ENCODE measurements at regions not wholly inside any gene's neighbourhood (a gene's known extent, or its start where the extent isn't known, plus 50 kb on each side); places are given as distances from the start of the nearest gene placed in this dataset.

DNA sequence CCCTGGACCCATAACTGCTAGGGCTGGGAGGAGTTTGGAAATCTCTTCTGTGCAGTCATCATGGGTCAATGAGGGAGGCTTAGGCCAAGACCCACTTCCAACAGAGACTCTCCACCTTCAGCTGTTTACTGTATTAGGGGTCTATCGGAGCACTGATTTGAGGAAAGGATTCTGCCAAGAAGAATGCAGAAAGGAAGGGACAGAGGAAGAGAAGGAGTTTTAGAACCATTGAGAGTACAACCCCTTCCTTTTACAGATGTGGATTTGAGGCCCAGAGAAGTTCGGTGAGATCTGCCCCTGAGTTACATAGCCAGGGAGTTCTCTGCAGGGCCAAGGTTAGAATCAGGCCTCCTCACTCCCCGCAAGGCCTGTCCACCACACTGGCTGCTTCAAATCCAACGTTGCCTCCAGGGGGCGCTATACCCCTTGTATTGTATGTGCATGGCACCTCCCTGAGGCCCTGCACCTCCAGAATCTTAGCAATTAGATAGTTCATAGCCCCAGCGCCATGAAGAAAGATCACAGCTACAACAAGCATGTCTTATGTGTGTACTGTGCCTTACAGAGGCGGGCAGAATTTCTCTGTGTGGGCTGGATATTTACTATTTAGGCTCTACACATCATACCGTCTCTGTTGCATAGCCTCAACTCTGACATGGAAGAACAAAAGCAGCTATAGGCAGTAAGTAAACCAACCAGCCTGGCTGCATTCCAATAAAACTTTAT lies 246.8 kb downstream of the SKIDA1 start:
- TF ChIP-seq CREB1 (IDR thresholded peaks at IDR 0.05; ENCODE audit: low read depth), result no peak
- TF ChIP-seq, protein P1, sequence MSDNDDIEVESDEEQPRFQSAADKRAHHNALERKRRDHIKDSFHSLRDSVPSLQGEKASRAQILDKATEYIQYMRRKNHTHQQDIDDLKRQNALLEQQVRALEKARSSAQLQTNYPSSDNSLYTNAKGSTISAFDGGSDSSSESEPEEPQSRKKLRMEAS (IDR thresholded peaks at IDR 0.05), result 0 out of 2 replicates have a peak, but pooled peaks have one; percentile 34
- peak; percentile 99 for TF ChIP-seq RAD21 (IDR thresholded peaks at IDR 0.05; ENCODE audit: low read depth)
- no peak for TF ChIP-seq NFIC (IDR thresholded peaks at IDR 0.05)
- TF ChIP-seq YY1 (IDR thresholded peaks at IDR 0.05; ENCODE audit: low read depth), result peak; percentile 56; the same call in 1 of the 2 replicates

DNA sequence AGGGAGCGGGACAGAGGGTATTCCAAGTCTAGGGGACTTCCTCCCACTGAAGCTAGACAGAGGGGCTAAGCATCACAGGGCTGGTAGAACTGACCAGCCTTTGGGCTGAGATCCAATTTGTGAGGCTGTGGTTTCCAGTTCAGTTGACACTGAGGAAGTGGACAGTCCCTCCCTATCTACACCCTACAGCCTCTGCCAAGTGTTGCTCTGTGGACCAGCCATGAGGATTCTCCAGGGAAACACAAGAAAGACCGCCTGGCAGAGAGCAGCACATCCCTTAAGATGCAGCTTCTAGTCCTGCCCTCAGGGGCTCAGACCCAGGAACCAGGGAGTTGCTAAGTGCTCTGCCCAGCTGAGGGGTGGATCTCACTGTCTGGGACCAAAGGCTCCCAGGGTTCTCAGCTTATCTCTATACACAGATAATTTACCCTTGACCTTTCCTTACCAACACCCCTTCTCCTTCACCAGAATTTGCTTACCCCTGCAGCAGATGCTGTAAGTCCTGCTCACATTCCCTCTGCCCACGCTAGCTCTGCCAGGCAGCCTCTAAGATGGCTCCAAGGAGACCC lies 252.0 kb downstream of the SKIDA1 start:
- TF ChIP-seq RAD21 (IDR thresholded peaks at IDR 0.05; ENCODE audit: low read depth) (no peak), FOXM1 (IDR thresholded peaks at IDR 0.05; ENCODE audit: borderline replicate concordance, low read depth) (no peak), NFIC (IDR thresholded peaks at IDR 0.05) (no peak; the same call in 1 of the 2 replicates), ZBTB7A (IDR thresholded peaks at IDR 0.05; ENCODE audit: low read depth) (no peak), CEBPB (IDR thresholded peaks at IDR 0.05) (no peak), YY1 (IDR thresholded peaks at IDR 0.05; ENCODE audit: low read depth) (no peak), EP300 (IDR thresholded peaks at IDR 0.05; ENCODE audit: borderline replicate concordance) (no peak), TCF12 (IDR thresholded peaks at IDR 0.05; ENCODE audit: low read depth) (no peak), CREB1 (IDR thresholded peaks at IDR 0.05; ENCODE audit: low read depth) (no peak), TAF1 (IDR thresholded peaks at IDR 0.05; ENCODE audit: low read depth) (no peak)
- TF ChIP-seq, protein P2, sequence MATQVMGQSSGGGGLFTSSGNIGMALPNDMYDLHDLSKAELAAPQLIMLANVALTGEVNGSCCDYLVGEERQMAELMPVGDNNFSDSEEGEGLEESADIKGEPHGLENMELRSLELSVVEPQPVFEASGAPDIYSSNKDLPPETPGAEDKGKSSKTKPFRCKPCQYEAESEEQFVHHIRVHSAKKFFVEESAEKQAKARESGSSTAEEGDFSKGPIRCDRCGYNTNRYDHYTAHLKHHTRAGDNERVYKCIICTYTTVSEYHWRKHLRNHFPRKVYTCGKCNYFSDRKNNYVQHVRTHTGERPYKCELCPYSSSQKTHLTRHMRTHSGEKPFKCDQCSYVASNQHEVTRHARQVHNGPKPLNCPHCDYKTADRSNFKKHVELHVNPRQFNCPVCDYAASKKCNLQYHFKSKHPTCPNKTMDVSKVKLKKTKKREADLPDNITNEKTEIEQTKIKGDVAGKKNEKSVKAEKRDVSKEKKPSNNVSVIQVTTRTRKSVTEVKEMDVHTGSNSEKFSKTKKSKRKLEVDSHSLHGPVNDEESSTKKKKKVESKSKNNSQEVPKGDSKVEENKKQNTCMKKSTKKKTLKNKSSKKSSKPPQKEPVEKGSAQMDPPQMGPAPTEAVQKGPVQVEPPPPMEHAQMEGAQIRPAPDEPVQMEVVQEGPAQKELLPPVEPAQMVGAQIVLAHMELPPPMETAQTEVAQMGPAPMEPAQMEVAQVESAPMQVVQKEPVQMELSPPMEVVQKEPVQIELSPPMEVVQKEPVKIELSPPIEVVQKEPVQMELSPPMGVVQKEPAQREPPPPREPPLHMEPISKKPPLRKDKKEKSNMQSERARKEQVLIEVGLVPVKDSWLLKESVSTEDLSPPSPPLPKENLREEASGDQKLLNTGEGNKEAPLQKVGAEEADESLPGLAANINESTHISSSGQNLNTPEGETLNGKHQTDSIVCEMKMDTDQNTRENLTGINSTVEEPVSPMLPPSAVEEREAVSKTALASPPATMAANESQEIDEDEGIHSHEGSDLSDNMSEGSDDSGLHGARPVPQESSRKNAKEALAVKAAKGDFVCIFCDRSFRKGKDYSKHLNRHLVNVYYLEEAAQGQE (IDR thresholded peaks at IDR 0.05; ENCODE audit: low read depth), result no peak
- TF ChIP-seq, protein P1 (IDR thresholded peaks at IDR 0.05), result no peak

DNA sequence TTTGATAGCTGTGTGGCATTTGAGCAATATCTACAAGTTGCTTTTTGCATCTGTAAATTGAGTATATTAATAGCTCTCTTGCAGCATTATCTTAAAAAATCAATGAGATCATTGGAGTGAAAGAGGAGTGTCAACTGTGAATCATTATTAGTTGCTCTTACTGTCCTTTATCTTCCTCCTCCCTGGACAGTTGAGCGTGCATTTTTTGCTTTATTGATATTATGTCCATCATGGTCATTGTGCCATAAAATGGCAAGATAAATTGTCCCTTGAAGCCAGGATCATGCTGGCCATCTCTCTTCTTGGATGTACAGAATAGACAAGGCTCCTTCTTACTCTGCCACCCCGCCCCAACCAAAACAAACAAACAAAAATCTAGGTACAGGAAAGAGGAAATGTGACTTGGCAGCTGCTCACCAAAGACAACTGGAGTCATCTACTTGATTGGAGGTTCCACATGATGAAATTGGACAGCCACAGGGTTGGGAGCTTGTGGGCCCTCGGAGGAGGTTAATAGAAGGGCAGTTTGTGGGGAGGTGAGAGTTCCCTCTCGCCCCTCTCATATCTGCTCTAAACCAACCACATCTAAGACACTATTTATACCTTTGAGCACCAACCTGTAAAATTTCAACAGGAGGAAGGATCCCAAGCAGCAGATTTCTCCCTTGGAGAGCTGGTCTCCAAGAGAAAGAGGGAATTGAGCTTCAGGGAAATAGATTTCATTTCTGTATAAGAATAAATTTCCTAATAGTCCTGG lies 252.7 kb downstream of the SKIDA1 start:
- no peak for TF ChIP-seq TAF1 (IDR thresholded peaks at IDR 0.05; ENCODE audit: low read depth)
- TF ChIP-seq NFIC (IDR thresholded peaks at IDR 0.05), result no peak; the same call in 1 of the 2 replicates
- no peak for TF ChIP-seq CEBPB (IDR thresholded peaks at IDR 0.05)
- TF ChIP-seq EGR1 (IDR thresholded peaks at IDR 0.05), result no peak
- TF ChIP-seq, protein P3, sequence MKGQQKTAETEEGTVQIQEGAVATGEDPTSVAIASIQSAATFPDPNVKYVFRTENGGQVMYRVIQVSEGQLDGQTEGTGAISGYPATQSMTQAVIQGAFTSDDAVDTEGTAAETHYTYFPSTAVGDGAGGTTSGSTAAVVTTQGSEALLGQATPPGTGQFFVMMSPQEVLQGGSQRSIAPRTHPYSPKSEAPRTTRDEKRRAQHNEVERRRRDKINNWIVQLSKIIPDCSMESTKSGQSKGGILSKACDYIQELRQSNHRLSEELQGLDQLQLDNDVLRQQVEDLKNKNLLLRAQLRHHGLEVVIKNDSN (IDR thresholded peaks at IDR 0.05), result no peak
- no peak for TF ChIP-seq TCF12 (IDR thresholded peaks at IDR 0.05; ENCODE audit: low read depth)
- TF ChIP-seq RAD21 (IDR thresholded peaks at IDR 0.05; ENCODE audit: low read depth), result no peak
- TF ChIP-seq CREB1 (IDR thresholded peaks at IDR 0.05; ENCODE audit: low read depth), result no peak

DNA sequence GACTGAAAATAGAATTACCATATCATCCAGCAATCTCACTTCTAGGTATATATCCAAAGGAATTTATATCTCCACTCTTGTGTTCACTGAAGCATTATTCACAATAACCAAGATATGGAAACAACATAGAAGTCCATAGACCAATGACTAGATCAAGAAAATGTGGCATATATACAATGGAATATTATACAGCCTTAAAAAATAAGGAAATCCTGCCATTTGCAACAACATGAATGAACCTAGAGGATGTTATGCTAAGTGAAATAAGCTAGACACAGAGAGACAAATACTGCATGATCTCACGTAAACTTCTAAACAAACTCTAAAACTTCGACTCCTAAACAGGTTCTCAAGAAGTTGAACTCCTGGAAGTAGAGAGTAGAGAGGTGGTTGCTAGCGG lies 254.5 kb downstream of the SKIDA1 start:
- TF ChIP-seq, protein P2 (IDR thresholded peaks at IDR 0.05; ENCODE audit: low read depth), result no peak
- TF ChIP-seq FOXM1 (IDR thresholded peaks at IDR 0.05; ENCODE audit: borderline replicate concordance, low read depth), result no peak
- TF ChIP-seq EP300 (IDR thresholded peaks at IDR 0.05; ENCODE audit: borderline replicate concordance), result no peak
- no peak for TF ChIP-seq CREB1 (IDR thresholded peaks at IDR 0.05; ENCODE audit: low read depth)
- no peak for TF ChIP-seq NFIC (IDR thresholded peaks at IDR 0.05)
- TF ChIP-seq EGR1 (IDR thresholded peaks at IDR 0.05), result no peak
- TF ChIP-seq RAD21 (IDR thresholded peaks at IDR 0.05; ENCODE audit: low read depth), result no peak
- TF ChIP-seq CEBPB (IDR thresholded peaks at IDR 0.05), result no peak
- TF ChIP-seq TEAD4 (IDR thresholded peaks at IDR 0.05), result no peak
- no peak for TF ChIP-seq ZBTB7A (IDR thresholded peaks at IDR 0.05; ENCODE audit: low read depth)
- TF ChIP-seq, protein P1 (IDR thresholded peaks at IDR 0.05), result no peak
- TF ChIP-seq YY1 (IDR thresholded peaks at IDR 0.05; ENCODE audit: low read depth), result no peak
- TF ChIP-seq, protein P3 (IDR thresholded peaks at IDR 0.05), result no peak
- no peak for TF ChIP-seq TCF12 (IDR thresholded peaks at IDR 0.05; ENCODE audit: low read depth)
- TF ChIP-seq TAF1 (IDR thresholded peaks at IDR 0.05; ENCODE audit: low read depth), result no peak

DNA sequence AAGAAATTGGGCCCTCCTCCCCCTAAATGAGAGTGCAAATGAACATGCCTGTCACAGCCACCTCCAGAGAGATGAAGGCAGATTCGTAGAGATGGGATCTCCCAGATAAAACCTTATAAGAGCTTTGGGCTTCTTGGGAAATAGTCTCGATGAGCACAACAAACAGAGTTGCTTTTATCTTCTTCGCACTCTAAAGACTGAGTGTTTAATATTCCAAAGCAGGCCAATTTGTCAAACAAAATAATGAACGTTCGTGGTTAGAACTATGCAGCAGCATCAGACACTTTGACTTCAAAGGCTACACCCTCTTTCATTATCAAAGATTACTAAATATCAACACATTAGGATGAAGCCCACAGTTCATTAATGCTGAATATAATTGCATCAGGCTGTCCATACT lies 256.2 kb downstream of the SKIDA1 start:
- TF ChIP-seq FOXM1 (IDR thresholded peaks at IDR 0.05; ENCODE audit: borderline replicate concordance, low read depth), result no peak

All from Ishikawa (cell line).